HG02973 (cell line): ENCODE measurements at regions not wholly inside any gene's neighbourhood (a gene's known extent, or its start where the extent isn't known, plus 50 kb on each side); places are given as distances from the start of the nearest gene placed in this dataset.

Experiments used
- ATAC-seq: cut with Tn5 transposase; IDR thresholded peaks from one replicate; pipeline ENCODE4 v1.9.1; 2021; ENCODE audit warnings: moderate library complexity; ENCODE audit not compliant: unreplicated experiment

DNA sequence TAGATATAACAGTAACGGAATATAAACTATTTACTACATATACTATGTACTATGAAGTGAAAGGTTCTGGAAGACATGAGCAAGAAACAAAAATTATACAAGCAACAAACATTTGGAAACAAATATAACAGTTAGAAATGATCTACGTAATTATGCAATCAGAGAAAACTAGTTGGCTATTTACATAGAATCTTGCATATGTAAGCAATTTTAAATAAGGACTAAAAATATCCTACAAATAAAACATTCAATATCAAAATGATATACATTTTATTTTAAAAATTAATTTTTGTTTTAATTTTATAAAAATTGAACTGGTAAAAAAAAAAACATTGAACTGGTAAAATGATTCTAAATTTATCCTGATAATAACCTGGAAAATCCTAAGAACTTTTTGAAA, 642.5 kb upstream of the PCDH10 start:
- no peak for ATAC-seq

DNA sequence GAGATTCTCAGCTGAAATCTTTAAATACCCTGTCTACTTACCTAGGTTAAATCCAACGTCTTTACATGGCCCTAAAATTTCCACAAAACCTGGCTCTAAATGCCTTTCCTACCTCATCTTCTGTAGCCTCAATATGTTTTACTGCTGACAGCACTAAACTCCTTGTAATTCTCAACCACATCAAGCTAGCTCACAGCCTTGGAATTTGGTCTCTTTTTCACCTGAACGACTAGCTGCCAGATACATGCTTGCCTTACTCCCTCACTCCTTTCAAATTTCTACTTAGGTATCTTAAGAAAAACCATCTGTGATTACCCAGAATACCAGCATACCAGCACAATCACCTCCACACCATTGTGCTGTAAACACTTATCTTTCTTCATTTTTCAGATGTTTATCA, 635.6 kb upstream of the PCDH10 start:
- no peak for ATAC-seq

DNA sequence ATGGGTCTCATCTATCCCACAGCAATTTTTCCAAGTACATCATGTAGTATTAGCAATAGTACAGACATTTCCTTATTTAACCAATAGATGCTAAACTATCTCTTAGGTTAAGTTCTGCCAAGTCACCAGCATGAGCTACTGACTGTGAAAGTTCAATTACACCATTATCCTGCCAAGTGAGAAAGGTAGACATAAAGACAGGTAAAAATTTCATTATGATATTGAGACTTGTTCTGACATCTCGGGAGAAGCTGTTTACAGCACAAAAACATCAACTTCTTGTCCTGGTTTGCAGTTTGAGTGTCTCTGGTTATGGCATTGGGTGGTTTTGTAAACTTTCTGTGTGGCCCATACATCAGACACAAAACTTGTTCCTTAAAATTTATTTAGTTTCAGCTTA, 622.4 kb upstream of the PCDH10 start:
- no peak for ATAC-seq

DNA sequence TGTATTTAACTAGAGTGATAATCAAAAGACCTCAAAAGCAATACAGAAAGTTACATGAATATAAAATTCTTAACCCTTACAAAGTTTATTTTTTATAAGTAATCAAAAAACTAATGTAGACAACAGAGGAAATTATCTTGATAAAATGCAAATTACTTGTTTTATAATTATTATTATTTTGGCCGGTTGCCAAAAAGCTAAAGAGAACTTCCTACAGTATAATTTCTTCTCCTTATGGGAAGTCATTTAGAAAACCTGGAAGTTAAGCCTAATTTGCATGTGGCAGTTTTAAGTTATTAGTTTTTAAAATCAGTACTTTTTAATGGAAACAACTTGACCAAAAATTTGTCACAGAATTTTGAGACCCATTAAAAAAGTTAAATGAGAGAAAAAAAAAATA, 621.3 kb upstream of the PCDH10 start:
- ATAC-seq, result no peak

DNA sequence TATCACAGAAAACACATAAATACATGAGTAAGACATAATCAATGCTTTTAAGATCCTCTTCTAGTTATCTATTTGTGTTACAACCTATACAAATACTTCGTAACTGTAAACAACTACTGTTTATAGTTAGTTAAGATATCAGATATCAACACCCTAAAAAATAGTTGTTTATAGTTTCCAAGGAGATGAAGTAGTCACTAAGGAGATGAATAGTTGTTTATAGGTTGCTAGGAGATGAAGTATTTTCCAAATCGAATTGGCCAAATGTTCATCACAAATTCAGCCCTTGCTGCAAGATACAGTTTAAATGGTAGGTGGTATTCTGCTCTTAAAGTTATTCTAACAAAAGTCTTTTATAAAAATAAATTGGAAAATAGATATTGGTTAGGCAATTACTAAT, 618.2 kb upstream of the PCDH10 start:
- ATAC-seq, result no peak

DNA sequence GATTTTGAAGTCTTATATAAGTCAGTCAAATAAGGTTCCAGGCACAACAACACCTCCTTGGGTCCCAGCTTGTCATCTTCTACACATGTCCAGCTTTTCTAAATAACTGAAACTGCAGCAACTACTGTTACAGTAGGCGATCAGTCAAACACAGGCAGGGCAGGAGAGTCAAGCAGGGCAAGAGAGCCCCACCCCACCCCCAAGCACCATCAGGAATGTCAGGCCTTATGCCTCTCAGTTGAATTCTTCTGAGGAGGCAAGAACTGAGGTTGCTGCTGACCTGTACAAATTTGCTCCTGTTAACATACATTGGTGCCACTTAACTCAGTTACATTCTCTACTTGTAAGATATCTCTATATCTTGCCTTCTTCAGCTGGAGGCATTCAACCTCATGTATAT, 608.8 kb upstream of the PCDH10 start:
- no peak for ATAC-seq

DNA sequence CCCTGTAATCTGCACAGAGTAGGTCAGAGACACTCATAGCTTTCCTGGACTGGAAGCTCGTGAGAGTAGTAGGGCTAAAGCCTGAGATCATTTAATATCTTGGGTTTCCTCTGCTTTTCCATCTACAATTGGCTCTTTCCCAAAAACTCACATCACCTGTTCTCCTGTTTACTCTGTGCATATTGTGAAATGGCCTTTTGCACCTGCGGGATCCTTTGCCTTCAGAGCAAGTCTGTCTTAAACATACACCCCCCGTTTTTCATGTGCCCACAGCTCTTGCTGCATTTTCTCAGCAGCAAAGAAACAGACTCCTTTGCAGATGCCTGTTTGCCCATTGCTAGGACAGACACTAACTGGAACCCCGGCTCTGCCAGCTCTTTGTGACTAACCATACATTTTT, 608.3 kb upstream of the PCDH10 start:
- ATAC-seq, result no peak

DNA sequence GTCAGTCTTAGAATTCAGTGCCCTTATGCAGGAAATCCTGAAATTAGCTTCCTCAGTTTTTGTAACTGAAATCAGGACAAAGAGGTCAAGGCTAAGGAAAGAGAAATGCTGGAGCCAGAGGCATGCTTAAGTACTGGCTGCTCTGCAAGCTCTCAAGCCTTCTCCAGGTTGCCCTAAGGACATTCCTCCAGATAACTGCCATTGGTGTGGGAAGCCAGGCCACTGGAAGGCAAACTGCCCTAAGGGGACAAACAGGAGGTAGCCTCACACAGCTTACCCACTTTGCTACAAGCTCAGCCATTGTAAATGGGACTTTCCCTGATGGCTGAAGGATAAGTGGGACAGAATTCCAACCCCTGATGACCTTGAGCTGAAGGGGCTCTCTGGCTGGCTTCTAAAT, 606.9 kb upstream of the PCDH10 start:
- no peak for ATAC-seq

DNA sequence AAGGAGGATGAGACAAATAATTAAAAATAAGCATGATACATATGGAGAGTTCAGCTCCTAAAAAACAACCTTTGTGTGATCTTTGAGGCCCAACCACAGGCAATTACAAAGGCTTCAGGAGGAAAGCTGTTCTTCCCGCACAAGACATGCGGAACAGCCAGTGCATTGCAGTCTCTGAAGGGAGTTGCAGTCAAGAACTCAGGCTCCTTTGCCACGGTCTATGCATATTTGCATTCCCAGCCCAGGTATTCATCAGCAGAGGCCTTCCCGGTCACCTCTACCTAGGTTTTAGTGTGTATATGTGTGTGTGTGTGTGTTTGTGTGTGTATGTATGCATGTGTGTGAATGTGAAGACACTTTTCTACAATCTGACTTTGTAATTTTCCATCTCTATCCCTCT, 600.6 kb upstream of the PCDH10 start:
- ATAC-seq, result no peak

DNA sequence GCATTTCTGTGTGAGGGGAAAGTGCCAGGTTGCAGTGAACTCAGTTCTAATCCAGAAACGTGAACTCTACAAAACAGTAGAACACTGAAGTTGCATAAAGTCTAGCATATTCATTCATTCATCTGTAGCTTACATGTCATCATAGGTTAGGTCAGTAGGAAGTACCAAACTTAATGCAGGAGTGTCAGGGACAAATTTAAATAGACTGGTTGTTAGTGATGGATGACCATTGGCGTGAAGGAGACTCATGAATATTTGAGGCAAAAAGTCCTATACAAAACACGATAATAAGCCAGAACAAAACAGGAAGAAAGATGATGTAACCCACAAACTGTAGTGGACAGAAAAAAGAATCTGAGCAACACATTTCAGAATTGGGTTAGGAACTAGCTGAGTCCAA, 592.8 kb upstream of the PCDH10 start:
- no peak for ATAC-seq

DNA sequence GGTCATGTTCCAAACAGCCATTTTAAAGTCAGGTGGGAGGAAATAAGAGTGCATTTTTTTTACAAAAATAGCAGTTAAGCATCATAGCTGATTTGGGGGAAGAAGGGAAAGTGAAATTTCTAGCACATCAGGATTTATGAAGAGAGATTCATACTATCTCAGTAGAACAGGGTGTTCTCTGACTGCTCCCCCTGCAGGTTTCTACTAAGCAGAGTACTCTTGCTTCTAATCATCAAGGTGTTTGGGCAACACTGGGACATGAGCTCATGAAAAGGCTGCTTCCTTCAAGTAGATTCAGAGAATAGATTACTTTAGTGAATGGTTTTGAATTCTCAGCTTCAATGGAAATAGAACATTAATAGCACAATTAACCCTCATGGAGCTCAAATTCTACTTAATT, 591.4 kb upstream of the PCDH10 start:
- ATAC-seq, result no peak

DNA sequence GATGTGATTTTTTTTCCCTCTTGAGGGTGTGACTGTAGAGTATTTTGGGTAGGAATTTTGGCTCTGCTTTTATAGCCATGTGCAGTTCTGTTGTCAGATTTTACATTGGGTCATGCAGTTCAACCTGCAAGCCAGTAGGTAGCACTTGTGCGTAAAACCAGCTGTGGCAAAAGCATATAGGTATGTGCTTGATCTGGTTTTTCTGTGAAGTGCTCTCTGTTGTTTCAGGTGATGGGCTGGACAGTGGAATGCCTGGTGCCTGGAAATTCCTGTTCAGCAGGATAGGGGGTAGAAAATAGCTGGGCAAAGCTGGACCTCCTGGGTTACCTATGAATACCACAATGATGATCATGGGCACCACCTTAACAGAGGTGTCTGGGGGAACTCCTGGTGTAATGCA, 584.2 kb upstream of the PCDH10 start:
- no peak for ATAC-seq

DNA sequence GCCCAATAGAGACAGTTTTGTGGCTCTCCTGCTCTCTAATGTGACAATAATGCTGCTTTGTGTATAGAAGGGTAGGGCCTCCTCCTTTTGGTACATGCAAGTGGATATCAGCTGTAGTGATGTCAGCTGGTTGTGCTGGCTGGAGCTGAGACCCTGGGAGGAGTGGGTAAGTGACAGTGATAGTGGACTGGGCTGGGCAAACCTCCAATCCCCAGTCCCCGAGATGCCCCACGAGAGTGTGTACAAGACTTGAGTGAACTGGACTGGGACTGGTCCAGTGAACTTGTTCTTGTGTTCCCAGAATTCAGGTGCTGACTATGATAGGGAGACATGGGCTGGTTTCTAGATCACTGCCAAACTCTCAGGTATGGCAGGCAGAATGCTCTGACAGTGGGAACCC, 583.6 kb upstream of the PCDH10 start:
- no peak for ATAC-seq

DNA sequence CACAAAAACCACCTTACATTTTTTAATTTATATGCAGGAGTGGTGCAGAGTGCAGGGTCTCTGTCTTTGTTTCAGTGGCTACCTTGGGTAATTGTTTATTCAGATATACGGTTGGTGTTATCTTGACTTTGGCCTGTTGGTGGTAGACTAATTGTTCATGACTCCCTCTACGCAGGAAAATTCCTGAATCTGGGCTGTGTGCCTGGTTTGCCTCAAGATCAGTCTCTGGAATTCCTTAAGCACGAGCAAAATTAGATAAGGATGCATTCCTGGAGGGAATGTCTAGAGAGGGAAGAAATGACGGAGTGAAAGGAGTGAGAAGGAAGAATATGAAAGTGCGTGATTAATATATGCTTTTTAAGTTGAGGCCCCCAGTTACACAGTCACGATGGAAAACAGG, 576.9 kb upstream of the PCDH10 start:
- ATAC-seq, result no peak

DNA sequence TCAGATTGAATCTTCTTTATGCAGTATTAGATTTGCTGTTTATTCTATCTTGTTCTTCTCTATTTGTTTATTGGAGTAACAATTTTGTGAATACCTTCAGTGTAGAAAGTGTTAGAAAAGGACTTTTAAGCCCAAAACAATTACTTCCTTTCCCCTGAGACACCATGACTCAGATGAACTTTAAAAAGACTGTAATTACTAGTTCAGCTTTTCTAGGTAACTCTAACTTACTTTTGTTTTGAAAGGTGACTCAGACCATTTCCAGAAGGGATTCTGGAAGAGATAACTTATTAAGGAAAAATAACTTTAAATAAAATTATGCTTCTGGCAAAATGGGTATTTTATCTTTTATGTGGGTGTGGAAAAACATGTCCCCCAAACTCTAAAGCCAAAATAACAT, 561.5 kb upstream of the PCDH10 start:
- ATAC-seq, result no peak

DNA sequence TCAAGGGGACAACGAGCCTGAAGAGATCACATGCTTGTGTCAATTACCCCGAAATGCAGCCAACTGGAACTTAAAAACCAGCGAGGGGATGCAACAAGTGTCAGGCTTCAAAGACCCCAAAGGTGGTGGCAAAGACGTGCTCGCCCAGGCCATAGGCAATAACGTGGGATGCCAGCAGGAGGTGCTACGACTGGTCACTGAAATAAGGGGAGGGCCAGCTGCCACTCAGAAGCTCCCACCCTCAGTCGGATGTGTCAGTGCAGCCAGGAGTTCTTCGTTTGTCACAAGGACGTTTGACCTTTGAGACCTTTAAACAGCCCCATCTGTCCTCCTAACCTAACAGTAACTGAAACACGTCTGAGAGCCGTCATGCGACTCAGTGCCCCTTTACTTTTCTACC, 556.8 kb upstream of the PCDH10 start:
- no peak for ATAC-seq

DNA sequence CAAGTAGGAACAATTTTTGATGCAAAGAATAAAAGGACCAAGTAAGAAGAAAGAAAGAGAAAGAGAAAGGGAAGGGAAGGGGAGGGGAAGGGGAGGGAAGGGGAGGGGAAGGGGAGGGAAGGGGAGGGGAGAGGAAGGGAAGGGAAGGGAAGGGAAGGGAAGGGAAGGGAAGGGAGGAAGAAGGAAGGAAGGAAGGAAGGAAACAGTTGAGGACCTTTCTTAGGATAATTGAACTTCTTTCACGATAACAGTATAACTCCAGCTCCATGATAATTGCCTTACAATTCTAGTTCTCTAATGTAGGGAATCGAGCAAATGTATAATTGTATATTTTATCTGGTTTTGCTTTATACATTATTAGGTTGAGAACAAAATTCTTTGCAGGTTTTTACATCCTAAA, 556.2 kb upstream of the PCDH10 start:
- ATAC-seq, result no peak

DNA sequence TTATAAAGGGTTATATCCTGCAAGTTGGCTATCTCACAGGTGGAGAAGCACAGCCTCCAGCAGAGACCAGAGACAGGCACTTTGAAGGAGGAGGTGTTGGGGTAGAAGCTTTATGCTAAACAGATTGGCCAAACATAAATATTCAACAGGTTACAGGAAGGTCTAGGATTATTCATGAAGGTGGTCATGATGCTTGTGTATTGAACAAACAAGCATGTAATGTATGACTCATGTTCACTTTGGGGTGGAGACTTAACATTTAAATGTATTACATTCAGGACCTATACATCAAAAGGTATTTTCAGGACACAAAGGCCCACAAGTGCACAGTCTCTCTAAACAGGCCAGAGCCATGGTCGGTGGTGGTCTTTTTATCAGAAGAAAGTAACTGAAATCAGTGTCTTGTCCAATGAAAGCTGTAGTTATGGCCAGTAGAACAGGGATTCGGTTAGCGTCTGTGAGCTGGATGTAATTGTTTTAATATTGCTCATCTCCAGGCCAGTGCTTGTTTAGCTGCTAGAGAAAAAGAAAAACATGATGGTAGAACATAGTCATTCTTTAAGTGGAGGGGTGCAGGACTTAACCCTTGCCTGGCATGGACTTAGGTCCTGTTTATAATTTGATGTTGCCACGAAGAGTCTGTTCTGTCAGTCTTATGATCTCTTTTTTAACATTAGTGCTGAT, 555.2 kb upstream of the PCDH10 start:
- no peak for ATAC-seq

DNA sequence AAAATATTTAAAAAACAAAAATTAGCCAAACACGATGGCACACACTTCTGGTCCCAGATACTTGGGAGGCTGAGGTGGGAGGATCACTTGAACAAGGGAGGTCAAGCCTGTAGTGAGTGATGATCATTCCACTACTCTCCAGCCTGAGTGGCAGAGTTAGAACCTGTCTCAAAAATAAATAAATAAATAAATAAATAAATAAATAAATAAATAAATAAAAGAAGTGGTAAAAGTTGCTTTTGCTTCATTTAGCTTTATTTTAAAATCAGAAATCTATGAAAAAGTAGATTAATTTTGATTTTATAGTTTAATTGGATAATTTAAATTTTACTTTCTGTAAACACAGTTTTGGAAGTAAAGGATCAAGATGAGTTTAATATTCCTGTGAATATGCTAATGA, 552.9 kb upstream of the PCDH10 start:
- ATAC-seq, result no peak

DNA sequence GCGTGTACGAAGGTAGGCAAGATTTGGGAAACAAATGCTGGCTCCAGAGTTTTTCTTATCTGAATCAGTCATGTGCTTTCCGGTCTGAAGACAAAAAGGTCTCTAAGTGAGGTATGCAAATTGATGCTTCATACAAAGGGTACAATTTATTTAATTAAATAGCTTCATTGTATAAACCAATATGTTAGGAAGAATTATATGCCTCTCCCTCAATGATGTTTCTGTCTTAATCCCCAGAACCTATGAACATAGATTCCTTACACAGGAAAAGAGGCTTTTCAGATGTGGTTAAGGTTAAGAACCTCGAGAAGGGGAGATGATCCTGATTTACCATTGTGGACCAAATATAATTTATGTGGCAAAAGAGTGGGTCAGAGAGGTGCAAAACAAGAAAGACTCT, 543.5 kb upstream of the PCDH10 start:
- ATAC-seq, result no peak

DNA sequence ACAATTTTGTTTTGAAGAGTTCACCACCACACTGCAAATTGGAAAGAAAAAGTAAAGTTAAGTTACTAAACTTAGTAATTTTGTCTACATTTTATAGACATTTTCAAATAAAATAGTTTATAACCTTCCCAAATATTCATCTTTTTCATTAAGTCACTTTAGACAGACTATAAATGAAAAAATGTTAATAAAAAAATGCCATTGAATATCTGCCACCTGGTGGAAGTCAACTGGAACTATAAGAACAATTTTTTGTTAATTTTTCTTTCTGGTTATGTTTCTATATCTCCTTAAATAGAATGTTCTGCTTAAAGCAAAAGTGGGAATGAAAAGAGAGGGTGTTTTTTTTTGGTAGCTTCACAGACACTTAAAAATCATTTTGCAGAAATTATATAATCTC, 534.4 kb upstream of the PCDH10 start:
- no peak for ATAC-seq

DNA sequence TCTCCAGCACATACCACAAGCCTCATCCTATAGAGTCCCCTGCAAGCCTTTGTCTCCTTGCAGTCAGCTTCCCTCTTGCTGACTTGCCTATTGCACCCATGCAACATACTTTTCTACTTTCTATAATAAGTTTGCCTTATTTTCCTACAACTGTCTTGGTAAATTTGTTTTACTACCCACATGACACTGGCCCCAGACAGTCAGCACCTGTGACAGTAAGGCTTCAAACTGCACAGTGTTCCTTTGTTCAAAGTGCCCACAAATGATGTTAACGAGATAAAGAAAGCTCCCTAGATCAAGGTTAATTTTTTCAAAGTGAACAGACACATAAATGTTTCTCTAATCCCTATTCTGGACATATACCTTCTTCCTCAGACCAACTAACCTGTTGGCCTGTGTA, 529.1 kb upstream of the PCDH10 start:
- ATAC-seq, result no peak

DNA sequence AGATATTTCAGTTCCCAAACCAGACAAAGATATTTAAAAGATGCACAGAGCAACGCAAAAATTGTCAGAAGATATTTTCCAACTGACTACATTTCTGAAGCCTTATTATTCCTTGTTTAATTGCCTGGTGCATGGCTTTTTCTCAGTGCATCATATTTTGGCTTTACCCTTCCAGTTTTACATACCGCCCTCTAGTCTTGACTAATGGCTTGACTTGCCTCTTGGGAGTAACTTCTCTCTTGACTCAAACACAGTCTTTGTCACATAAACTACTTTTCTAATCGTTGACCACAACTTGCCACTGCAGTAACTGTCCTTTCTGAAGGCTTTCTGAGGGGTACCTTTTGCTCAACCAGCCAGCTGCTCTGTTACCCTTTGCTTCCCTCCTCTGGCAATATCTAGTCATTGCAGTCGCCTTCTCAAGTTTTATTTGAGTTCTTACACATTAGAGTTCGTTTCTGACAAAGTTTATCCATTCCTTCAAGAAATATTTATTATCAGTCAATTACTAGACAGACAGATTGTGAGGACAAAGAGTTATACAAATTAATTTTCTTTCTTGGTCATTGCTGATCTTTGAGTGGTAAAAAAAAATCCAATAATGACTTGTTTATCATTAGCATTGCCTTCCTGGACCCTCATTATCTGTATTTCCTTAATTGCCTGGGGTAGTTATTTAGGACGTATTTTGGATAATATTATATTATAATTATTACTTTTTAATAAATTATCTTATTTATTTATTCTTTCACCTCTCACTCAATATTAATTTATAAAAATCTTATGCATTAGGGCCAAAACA, 506.9 kb upstream of the PCDH10 start:
- no peak for ATAC-seq
